ENCODE measurements at regions not wholly inside any gene's neighbourhood (a gene's known extent, or its start where the extent isn't known, plus 50 kb on each side); places are given as distances from the start of the nearest gene placed in this dataset.

- POLR2A ChIA-PET, result no interaction called here
- ATAC-seq (peak; percentile 56; the same call in 1 of the 2 replicates), DNase-seq (ENCODE audit: low spot score) (no peak)
- H3K9me3 Mint-ChIP-seq, result 0 out of 2 replicates have a peak, but pooled peaks cover 3% of the 10 kb centered on the region
- CTCF ChIA-PET, result interaction anchor here (1.6 kb wide), 1 partner anchor 230 kb away, joined by 3 read pairs; no protein-coding TSS in a partner anchor
- H3K27ac Mint-ChIP-seq, result no peak overlapping the region; the same call in 1 of the 2 replicates
- H3K36me3 Mint-ChIP-seq, result no peaks in the 10 kb centered on the region
- no peaks in the 10 kb centered on the region for H3K27me3 Mint-ChIP-seq (ENCODE audit: low read depth)
- TF ChIP-seq ESRRA (CRISPR knock-in tag; IDR thresholded peaks at IDR 0.05; ENCODE audit: borderline replicate concordance) (no peak), CREB1 (CRISPR knock-in tag; IDR thresholded peaks at IDR 0.05) (no peak), NFE2L1 (CRISPR knock-in tag; IDR thresholded peaks at IDR 0.05) (no peak), TCF7 (CRISPR knock-in tag; IDR thresholded peaks at IDR 0.05; ENCODE audit: low read depth) (no peak), NR3C1 (CRISPR knock-in tag; conservative IDR thresholded peaks at IDR 0.05; ENCODE audit: low read depth) (no peak), ZNF219 (CRISPR knock-in tag; IDR thresholded peaks at IDR 0.05; ENCODE audit: borderline replicate concordance) (no peak), ZNF263 (CRISPR knock-in tag; IDR thresholded peaks at IDR 0.05; ENCODE audit: low read depth) (no peak), CTCF (IDR thresholded peaks at IDR 0.05) (no peak), MXD4 (CRISPR knock-in tag; IDR thresholded peaks at IDR 0.05; ENCODE audit: borderline replicate concordance) (no peak), SMAD3 (CRISPR knock-in tag; IDR thresholded peaks at IDR 0.05; ENCODE audit: borderline replicate concordance) (no peak), SP1 (CRISPR knock-in tag; conservative IDR thresholded peaks at IDR 0.05) (no peak), FOXJ3 (CRISPR knock-in tag; IDR thresholded peaks at IDR 0.05; ENCODE audit: borderline replicate concordance) (no peak), ATF2 (CRISPR knock-in tag; IDR thresholded peaks at IDR 0.05; ENCODE audit: borderline replicate concordance, low read depth) (no peak), AFF4 (CRISPR knock-in tag; IDR thresholded peaks at IDR 0.05; ENCODE audit: borderline replicate concordance) (no peak), GRHL2 (CRISPR knock-in tag; IDR thresholded peaks at IDR 0.05; ENCODE audit: insufficient replicate concordance, severe bottlenecking) (no peak), CBFB (CRISPR knock-in tag; IDR thresholded peaks at IDR 0.05; ENCODE audit: low read depth) (no peak)
- TF ChIP-seq, protein P1, sequence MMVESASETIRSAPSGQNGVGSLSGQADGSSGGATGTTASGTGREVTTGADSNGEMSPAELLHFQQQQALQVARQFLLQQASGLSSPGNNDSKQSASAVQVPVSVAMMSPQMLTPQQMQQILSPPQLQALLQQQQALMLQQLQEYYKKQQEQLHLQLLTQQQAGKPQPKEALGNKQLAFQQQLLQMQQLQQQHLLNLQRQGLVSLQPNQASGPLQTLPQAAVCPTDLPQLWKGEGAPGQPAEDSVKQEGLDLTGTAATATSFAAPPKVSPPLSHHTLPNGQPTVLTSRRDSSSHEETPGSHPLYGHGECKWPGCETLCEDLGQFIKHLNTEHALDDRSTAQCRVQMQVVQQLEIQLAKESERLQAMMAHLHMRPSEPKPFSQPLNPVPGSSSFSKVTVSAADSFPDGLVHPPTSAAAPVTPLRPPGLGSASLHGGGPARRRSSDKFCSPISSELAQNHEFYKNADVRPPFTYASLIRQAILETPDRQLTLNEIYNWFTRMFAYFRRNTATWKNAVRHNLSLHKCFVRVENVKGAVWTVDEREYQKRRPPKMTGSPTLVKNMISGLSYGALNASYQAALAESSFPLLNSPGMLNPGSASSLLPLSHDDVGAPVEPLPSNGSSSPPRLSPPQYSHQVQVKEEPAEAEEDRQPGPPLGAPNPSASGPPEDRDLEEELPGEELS (CRISPR knock-in tag; IDR thresholded peaks at IDR 0.05), result no peak
- H3K4me3 Mint-ChIP-seq, result no peak overlapping the region
- H3K4me1 Mint-ChIP-seq, result peaks cover 22% of the 10 kb centered on the region
Observed at GRCh38 chr7:79528421-79528820, 75.0 kb upstream of the MAGI2 start.

GRCh38 chr7:79524048-79524447 lies 70.6 kb upstream of the MAGI2 start:
- ChIA-PET POLR2A (no interaction called here), CTCF (no interaction called here)
- Mint-ChIP-seq H3K27me3 (ENCODE audit: low read depth) (no peaks in the 10 kb centered on the region), H3K4me3 (no peak overlapping the region), H3K27ac (no peak overlapping the region), H3K9me3 (no peaks in the 10 kb centered on the region), H3K4me1 (peaks cover 10% of the 10 kb centered on the region), H3K36me3 (no peaks in the 10 kb centered on the region)
- ATAC-seq (no peak), DNase-seq (ENCODE audit: low spot score) (no peak)
- TF ChIP-seq ZBTB21 (CRISPR knock-in tag; IDR thresholded peaks at IDR 0.05; ENCODE audit: borderline replicate concordance) (no peak), NR3C1 (CRISPR knock-in tag; conservative IDR thresholded peaks at IDR 0.05; ENCODE audit: low read depth) (no peak), NR2C2 (CRISPR knock-in tag; IDR thresholded peaks at IDR 0.05) (no peak), ZBTB43 (CRISPR knock-in tag; IDR thresholded peaks at IDR 0.05) (no peak), TEAD4 (CRISPR knock-in tag; IDR thresholded peaks at IDR 0.05) (no peak)
- TF ChIP-seq, protein P2, sequence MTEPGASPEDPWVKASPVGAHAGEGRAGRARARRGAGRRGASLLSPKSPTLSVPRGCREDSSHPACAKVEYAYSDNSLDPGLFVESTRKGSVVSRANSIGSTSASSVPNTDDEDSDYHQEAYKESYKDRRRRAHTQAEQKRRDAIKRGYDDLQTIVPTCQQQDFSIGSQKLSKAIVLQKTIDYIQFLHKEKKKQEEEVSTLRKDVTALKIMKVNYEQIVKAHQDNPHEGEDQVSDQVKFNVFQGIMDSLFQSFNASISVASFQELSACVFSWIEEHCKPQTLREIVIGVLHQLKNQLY (CRISPR knock-in tag; IDR thresholded peaks at IDR 0.05), result no peak
- TF ChIP-seq, protein P3, sequence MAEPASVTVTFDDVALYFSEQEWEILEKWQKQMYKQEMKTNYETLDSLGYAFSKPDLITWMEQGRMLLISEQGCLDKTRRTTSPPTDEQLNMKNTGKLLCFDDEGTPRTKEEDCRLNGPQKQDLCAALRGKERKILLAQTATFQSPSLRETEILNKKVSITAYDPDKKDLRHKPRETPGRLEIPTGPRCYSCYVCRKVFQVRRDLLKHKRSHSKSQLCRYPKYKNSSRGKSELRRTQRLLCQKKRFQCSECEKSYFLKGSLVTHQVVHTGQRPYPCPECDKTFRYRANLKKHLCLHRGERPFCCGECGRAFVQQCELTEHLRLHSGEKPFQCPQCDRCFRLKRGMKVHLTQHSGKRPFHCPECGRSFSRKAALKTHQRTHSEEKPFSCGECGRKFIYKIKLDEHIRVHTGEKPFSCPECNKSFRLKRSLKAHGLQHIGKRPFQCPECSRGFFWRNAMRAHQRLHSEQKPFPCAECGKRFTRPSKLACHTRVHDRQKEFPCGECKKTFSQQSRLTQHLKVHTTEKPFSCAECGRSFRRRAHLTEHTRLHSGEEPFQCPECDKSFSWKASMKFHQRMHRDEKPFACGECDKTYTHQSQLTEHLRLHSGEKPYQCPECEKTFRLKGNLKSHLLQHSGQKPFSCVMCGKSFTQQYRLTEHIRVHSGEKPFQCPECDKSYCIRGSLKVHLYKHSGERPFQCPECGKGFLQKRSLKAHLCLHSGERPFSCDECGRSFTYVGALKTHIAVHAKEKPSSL (CRISPR knock-in tag; conservative IDR thresholded peaks at IDR 0.05), result no peak
